ENCODE measurements at regions not wholly inside any gene's neighbourhood (a gene's known extent, or its start where the extent isn't known, plus 50 kb on each side); places are given as distances from the start of the nearest gene placed in this dataset.

- H3K4me3 ChIP-seq (ENCODE audit: low read depth, low read length), result no peak overlapping the region
- TF ChIP-seq, protein P1, sequence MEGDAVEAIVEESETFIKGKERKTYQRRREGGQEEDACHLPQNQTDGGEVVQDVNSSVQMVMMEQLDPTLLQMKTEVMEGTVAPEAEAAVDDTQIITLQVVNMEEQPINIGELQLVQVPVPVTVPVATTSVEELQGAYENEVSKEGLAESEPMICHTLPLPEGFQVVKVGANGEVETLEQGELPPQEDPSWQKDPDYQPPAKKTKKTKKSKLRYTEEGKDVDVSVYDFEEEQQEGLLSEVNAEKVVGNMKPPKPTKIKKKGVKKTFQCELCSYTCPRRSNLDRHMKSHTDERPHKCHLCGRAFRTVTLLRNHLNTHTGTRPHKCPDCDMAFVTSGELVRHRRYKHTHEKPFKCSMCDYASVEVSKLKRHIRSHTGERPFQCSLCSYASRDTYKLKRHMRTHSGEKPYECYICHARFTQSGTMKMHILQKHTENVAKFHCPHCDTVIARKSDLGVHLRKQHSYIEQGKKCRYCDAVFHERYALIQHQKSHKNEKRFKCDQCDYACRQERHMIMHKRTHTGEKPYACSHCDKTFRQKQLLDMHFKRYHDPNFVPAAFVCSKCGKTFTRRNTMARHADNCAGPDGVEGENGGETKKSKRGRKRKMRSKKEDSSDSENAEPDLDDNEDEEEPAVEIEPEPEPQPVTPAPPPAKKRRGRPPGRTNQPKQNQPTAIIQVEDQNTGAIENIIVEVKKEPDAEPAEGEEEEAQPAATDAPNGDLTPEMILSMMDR (IDR thresholded peaks at IDR 0.05; ENCODE audit: insufficient read depth, low read length, severe bottlenecking), result no peak
- no peaks in the 10 kb centered on the region for H3K27me3 ChIP-seq (ENCODE audit: control insufficient read depth, insufficient read depth, low read length)
- no peaks in the 10 kb centered on the region for H3K36me3 ChIP-seq (ENCODE audit: control insufficient read depth, insufficient read depth, low read length)
- DNase-seq (ENCODE audit: low read depth) (no peak), FAIRE-seq (no peak)
These were observed 198.5 kb downstream of the TTLL2 start for GRCh38 chr6:167523426-167523825.

- Histone ChIP-seq H3K4me3 (ENCODE audit: low read depth, low read length) (no peak overlapping the region), H3K27me3 (ENCODE audit: control insufficient read depth, insufficient read depth, low read length) (no peaks in the 10 kb centered on the region), H3K36me3 (ENCODE audit: control insufficient read depth, insufficient read depth, low read length) (no peaks in the 10 kb centered on the region)
- no peak for FAIRE-seq
- TF ChIP-seq, protein P1 (IDR thresholded peaks at IDR 0.05; ENCODE audit: insufficient read depth, low read length, severe bottlenecking), result no peak
- DNase-seq (ENCODE audit: low read depth), result no peak
These were observed 199.6 kb downstream of the TTLL2 start for GRCh38 chr6:167524261-167525111.

DNA sequence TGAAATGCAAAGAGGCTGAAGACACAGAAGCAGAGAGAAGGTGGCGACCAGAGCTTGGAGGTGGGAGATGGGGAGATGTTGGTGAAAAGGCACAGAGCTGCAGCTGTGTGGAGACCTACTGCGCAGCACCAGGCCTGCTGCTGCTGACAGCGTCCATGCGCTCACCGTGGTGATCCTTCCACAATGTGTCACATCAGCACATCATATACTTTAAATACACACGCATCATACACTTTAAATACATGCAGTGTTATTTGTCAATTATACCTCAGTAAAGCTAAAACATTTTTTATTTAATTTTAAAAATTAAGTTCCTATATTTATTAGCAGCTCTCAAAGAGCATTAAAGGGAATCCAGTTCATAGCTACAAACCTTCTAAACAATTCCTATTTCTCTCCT, 200.9 kb downstream of the TTLL2 start:
- FAIRE-seq (no peak), DNase-seq (ENCODE audit: low read depth) (no peak)
- TF ChIP-seq, protein P1 (IDR thresholded peaks at IDR 0.05; ENCODE audit: insufficient read depth, low read length, severe bottlenecking), result no peak
- H3K27me3 ChIP-seq (ENCODE audit: control insufficient read depth, insufficient read depth, low read length), result no peaks in the 10 kb centered on the region
- no peak overlapping the region for H3K4me3 ChIP-seq (ENCODE audit: low read depth, low read length)
- H3K36me3 ChIP-seq (ENCODE audit: control insufficient read depth, insufficient read depth, low read length), result no peaks in the 10 kb centered on the region

DNA sequence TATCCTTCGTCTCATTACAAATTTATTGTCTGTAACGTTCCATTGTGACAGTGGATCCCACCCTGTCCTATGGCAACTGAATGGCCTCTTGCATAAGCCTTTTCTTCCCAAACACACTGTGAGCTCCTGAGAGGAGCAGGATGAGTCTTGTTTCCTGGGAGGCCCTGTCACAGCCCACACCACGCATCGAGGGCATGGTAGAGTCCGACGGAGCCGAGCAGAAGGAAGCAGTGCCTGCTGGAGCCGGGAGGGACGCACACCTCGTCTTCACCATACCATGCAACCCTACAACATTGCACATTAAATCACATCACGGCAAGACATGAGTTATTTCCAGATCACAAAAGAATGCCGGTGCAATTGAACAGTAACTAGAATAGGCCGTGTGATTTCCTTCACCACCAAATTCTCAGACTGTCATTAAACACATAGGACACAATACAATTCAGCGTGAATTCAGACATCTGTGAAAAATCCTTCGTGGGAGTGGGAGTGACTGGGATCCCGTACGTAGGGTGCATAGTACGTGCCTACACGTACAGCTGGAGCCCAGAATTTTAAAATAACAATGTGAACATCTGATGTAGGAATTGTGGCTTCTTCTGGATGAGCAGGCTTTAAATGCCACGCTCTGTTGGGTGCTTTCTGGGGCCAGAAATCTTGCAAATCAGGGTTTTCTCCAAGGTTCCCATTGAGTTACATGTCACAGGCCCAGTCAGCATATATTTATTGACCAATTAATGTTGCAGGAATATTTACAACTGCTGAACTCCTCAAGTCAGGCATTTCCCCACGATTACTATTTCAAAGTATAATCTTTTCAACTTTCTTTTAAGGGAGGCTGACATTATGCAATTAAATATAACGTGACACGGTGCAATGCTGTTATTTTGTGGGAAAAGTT, 201.8 kb downstream of the TTLL2 start:
- DNase-seq (ENCODE audit: low read depth) (no peak), FAIRE-seq (no peak)
- Histone ChIP-seq H3K4me3 (ENCODE audit: low read depth, low read length) (no peak overlapping the region), H3K36me3 (ENCODE audit: control insufficient read depth, insufficient read depth, low read length) (no peaks in the 10 kb centered on the region), H3K27me3 (ENCODE audit: control insufficient read depth, insufficient read depth, low read length) (no peaks in the 10 kb centered on the region)
- TF ChIP-seq, protein P1 (IDR thresholded peaks at IDR 0.05; ENCODE audit: insufficient read depth, low read length, severe bottlenecking), result no peak

DNA sequence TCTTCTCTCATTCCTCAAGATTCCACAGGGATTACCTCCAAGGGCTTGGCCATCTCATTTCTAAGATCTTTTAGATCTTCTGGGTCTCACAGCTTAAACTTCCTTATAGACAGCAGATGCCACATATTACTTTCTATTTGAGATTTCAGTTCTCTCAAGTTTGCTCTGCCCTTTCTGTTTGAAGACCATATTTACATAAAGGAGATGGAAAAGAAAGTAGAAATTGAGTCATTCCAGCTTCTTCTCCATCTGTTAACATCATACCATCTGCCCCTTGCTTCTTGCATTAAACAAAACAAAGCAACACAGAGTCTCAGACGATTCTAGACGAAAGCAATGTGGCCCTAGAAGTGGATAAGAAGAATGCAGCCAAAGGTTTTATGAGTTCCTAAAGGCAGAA, 203.4 kb downstream of the TTLL2 start:
- DNase-seq (ENCODE audit: low read depth) (no peak), FAIRE-seq (no peak)
- H3K36me3 ChIP-seq (ENCODE audit: control insufficient read depth, insufficient read depth, low read length), result no peaks in the 10 kb centered on the region
- no peak overlapping the region for H3K4me3 ChIP-seq (ENCODE audit: low read depth, low read length)
- TF ChIP-seq, protein P1 (IDR thresholded peaks at IDR 0.05; ENCODE audit: insufficient read depth, low read length, severe bottlenecking), result no peak
- no peaks in the 10 kb centered on the region for H3K27me3 ChIP-seq (ENCODE audit: control insufficient read depth, insufficient read depth, low read length)

All from bronchial epithelial cell (primary cell).